Heart right ventricle (tissue), 16 donors: ENCODE measurements at regions not wholly inside any gene's neighbourhood (a gene's known extent, or its start where the extent isn't known, plus 50 kb on each side); places are given as distances from the start of the nearest gene placed in this dataset.

Source experiments
- ATAC-seq, 8 donors: fragments of 200-7000 bp; cut with Tn5 transposase; one replicate each; pipeline ENCODE4 v1.9.1; 2020; ENCODE audit warnings: mild to moderate bottlenecking in 8 of 8, moderate library complexity in 8 of 8, moderate number of reproducible peaks in 1 of 8
- DNase-seq, 2 donors: peaks; one replicate each; pipeline ENCODE4 v3.0.0-alpha.2; 2020
- H3K27ac ChIP-seq, 10 donors: fragments of 200-600 bp; sonication (generic) in 2 of 10; one replicate each; pipeline versions ENCODE4 v1.5.0 to v1.8.0; 2020 to 2022; ENCODE audit warnings: mild to moderate bottlenecking in 3 of 10
- H3K27me3 ChIP-seq, 7 donors: fragments of 200-600 bp; one replicate each; pipeline ENCODE4 v1.8.0; 2021 to 2022; ENCODE audit warnings: mild to moderate bottlenecking in 2 of 7
- H3K36me3 ChIP-seq, 9 donors: fragments of 200-600 bp; sonication (generic) in 1 of 9; one replicate each; pipeline versions ENCODE4 v1.5.0 to v1.8.0; 2020 to 2022; ENCODE audit warnings: mild to moderate bottlenecking in 2 of 9
- H3K4me1 ChIP-seq, 9 donors: fragments of 200-600 bp; sonication (generic) in 1 of 9; one replicate each; pipeline versions ENCODE4 v1.5.0 to v1.8.0; 2020 to 2022; ENCODE audit warnings: mild to moderate bottlenecking in 4 of 9
- H3K4me3 ChIP-seq, 10 donors: fragments of 200-600 bp; sonication (generic) in 2 of 10; one replicate each; pipeline versions ENCODE4 v1.5.0 to v1.8.0; 2020 to 2022; ENCODE audit warnings: mild to moderate bottlenecking in 7 of 10, moderate library complexity in 2 of 10
- H3K9me3 ChIP-seq, 11 donors: fragments of 200-600 bp in 10 of 11; sonication (generic) in 2 of 11; one replicate each; pipeline versions ENCODE4 v1.5.0 to v1.8.0; 2013 to 2022; ENCODE audit warnings: mild to moderate bottlenecking in 2 of 11, control low read depth in 1 of 11, moderate library complexity in 1 of 11
- CTCF ChIP-seq, 9 donors: fragments of 200-600 bp; sonication (generic) in 2 of 9; IDR thresholded peaks; one replicate each; pipeline versions ENCODE4 v1.5.0 to v1.8.0; 2021 to 2022; ENCODE audit warnings: antibody characterized with exemption in 9 of 9, mild to moderate bottlenecking in 5 of 9, moderate library complexity in 1 of 9
- WGBS, 2 donors: extraction: QIAGEN DNeasy Blood & Tissue Kit; methylation state at CpG; one replicate each; pipeline ENCODE4 v1.1.7; 2013; ENCODE audit warnings: inconsistent platforms in 1 of 2; 5-methylcytosine and 5-hydroxymethylcytosine counted together
- intact Hi-C, 10 donors: fragments of 100-400 bp; cut with DNase I; formaldehyde crosslinking; loops; one replicate each; pipeline versions ENCODE4 v1.11.1 to v1.14.2; 2022
- donor health status: Arrhythmogenic right ventricular cardiomyopathy.
- donor health status: ischemic (EF 13 %, LVEDD 7.1; RV severe dilation, severe dysfunction).
- donor health status: healthy with polysubstance abuse.
- donor health status: DM: no; HTN: yes; CAD: no.
- donor health status: DM: no; HTN: no; CAD: no.
- donor health status: ischemic (EF 25% LVEDD 6.9; RV normal size, moderate dysfunction).
- donor health status: ischemic (EF 25% LVEDD 5.7; RV mildly dilated, moderate dysfunction).
- donor health status: healthy.
- donor health status: DM: yes; HTN: yes; CAD: no.
- donor health status: Ischemic cardiomyopathy.
- donor health status: ischemic (EF 35%, LVEDD 5.7; RV mildly dilated, moderate dysfunction).
- donor health status: nonischemic (EF 11% LVEDD 7.7; RV severe dilation, severe dysfunction).
- donor health status: DM: yes; HTN: yes; CAD: no.
- donor health status: PGD.
- donor health status: ischemic (EF 29% LVEDD 5.4; RV normal size, mild dysfunction).
- donor health status: nonischemic (EF 23%, LVEDD 6.1; RV moderate dilation, normal function).

GRCh38 chr5:126062398-126063221 is 360.6 kb upstream of the GRAMD2B start:
- TF ChIP-seq CTCF (IDR thresholded peaks at IDR 0.05), result no peak
- ATAC-seq (no peak), DNase-seq (no peak)
- peaks cover 0 to 20% (median 0%) of the 10 kb centered on the region in 11 donors for H3K9me3 ChIP-seq
- no peak overlapping the region for H3K27ac ChIP-seq
- H3K4me1 ChIP-seq, result peaks cover 0 to 7% (median 0%) of the 10 kb centered on the region in 9 donors
- intact Hi-C loops, result no loop called here
- no peak overlapping the region for H3K4me3 ChIP-seq
- WGBS, 2 donors, result 6 to 39% methylated on average over 1 of the region's 1 CpG
- H3K36me3 ChIP-seq, result no peaks in the 10 kb centered on the region
- no peaks in the 10 kb centered on the region for H3K27me3 ChIP-seq

- DNase-seq (no peak), ATAC-seq (no peak)
- intact Hi-C loops, result no loop called here
- no peak for TF ChIP-seq CTCF (IDR thresholded peaks at IDR 0.05)
- Histone ChIP-seq H3K9me3 (peaks cover 0 to 8% (median 0%) of the 10 kb centered on the region in 11 donors), H3K27me3 (no peaks in the 10 kb centered on the region), H3K27ac (no peak overlapping the region), H3K4me1 (peaks cover 0 to 7% (median 0%) of the 10 kb centered on the region in 9 donors), H3K36me3 (no peaks in the 10 kb centered on the region), H3K4me3 (no peak overlapping the region)
- WGBS, 2 donors, result 83 to 88% methylated on average over 3 of the region's 3 CpGs
Observed at GRCh38 chr5:126065061-126065460, 358.1 kb upstream of the GRAMD2B start.

- H3K27me3 ChIP-seq, result no peaks in the 10 kb centered on the region
- peaks cover 0 to 8% (median 0%) of the 10 kb centered on the region in 11 donors for H3K9me3 ChIP-seq
- no peak overlapping the region for H3K4me3 ChIP-seq
- peaks cover 0 to 7% (median 0%) of the 10 kb centered on the region in 9 donors for H3K4me1 ChIP-seq
- H3K36me3 ChIP-seq, result no peaks in the 10 kb centered on the region
- intact Hi-C loops, result no loop called here
- ATAC-seq, result no peak
- no peak overlapping the region for H3K27ac ChIP-seq
- no peak for DNase-seq
- no peak for TF ChIP-seq CTCF (IDR thresholded peaks at IDR 0.05)
- WGBS, 2 donors, result 72 to 79% methylated on average over 4 of the region's 4 CpGs
Observed at GRCh38 chr5:126066836-126067235, 356.4 kb upstream of the GRAMD2B start.

GRCh38 chr5:126067404-126067803 is 355.8 kb upstream of the GRAMD2B start:
- TF ChIP-seq CTCF (IDR thresholded peaks at IDR 0.05), result no peak
- Histone ChIP-seq H3K9me3 (peaks cover 0 to 9% (median 0%) of the 10 kb centered on the region in 11 donors), H3K27ac (no peak overlapping the region), H3K4me3 (no peak overlapping the region), H3K4me1 (peaks cover 0 to 7% (median 0%) of the 10 kb centered on the region in 9 donors), H3K36me3 (no peaks in the 10 kb centered on the region), H3K27me3 (no peaks in the 10 kb centered on the region)
- WGBS, 2 donors, result 88 to 93% methylated on average over 2 of the region's 2 CpGs
- DNase-seq (no peak), ATAC-seq (no peak)
- intact Hi-C loops, result no loop called here
